HG02852 (cell line): ENCODE measurements at regions not wholly inside any gene's neighbourhood (a gene's known extent, or its start where the extent isn't known, plus 50 kb on each side); places are given as distances from the start of the nearest gene placed in this dataset.

Experiments
- ATAC-seq: cut with Tn5 transposase; IDR thresholded peaks from one replicate; pipeline ENCODE4 v1.9.1; 2021; ENCODE audit warnings: mild to moderate bottlenecking, moderate library complexity; ENCODE audit not compliant: unreplicated experiment

- no peak for ATAC-seq
Measured at GRCh38 chr18:51639541-51639940, 442.1 kb upstream of the MEX3C start.

- no peak for ATAC-seq
Measured at GRCh38 chr18:51643483-51643882, 446.0 kb upstream of the MEX3C start.

DNA sequence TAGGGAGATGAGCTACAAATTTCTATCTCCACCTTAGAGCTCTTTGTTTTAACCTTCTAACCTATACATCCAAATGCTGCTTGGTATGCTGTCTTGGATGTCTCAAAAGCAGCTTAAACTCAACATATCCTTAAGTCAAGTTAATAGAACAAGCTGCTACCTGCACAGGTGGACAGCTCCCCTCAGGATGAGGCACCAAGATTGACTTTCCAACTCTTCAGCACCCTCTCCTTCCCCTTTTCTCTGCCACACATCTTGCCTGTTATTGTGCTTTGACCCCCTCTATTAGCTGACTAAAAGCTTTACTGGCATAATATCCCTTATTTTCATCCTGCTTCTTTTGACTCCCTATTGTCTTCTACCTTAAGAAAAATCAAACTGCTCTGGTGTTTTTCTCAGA, 448.1 kb upstream of the MEX3C start:
- no peak for ATAC-seq

- ATAC-seq: no peak
Measured at GRCh38 chr18:51647346-51647745, 449.9 kb upstream of the MEX3C start.

GRCh38 chr18:51647942-51648341, 450.5 kb upstream of the MEX3C start:
- no peak for ATAC-seq

GRCh38 chr18:51649796-51650195, 452.3 kb upstream of the MEX3C start:
- ATAC-seq: no peak

- no peak for ATAC-seq
Measured at GRCh38 chr18:51651761-51652160, 454.3 kb upstream of the MEX3C start.

GRCh38 chr18:51653507-51654213, 456.2 kb upstream of the MEX3C start:
- ATAC-seq: no peak

- peak; percentile 71 for ATAC-seq
Measured at GRCh38 chr18:51654488-51655326, 457.2 kb upstream of the MEX3C start.

DNA sequence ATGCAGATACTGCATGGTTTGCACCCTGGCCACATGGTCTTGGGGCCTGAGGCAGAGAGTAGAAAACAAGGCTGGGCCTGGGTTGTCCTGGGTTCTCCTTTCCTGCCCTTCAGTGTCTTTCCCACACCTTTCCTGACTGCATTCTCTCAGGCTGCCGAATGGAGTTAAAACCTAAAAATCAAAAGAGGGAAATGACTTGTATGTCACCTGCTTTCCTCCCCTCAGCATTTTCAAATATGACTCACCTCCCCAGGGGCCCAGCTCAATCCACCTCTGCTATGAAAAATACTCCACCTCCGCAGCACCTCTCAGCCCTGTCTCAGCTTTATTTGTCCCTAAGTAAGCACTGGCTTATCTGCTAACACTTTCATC, 457.8 kb upstream of the MEX3C start:
- ATAC-seq: peak; percentile 90

DNA sequence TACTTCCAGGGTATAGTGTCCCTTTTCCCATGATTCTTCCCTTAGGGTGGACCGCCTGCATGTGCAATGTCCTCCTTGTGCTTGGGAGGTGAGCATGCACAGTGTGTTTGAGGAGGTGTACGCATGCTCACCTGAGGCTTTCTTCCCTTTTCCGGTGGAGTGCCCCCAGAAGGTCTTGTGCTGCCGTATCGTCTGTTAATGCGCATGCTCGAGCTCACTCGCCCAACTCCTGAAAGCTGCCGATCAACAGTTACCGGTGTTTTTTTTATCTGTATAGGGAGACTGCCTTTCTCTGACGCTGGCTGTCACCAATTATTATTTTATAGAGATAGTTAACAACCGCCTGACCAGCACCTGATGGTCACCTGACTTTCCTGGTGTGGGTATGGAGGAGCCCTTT, 458.8 kb upstream of the MEX3C start:
- ATAC-seq: no peak

GRCh38 chr18:51658436-51658835, 461.0 kb upstream of the MEX3C start:
- ATAC-seq: no peak

- no peak for ATAC-seq
Measured at GRCh38 chr18:51659781-51660180, 462.3 kb upstream of the MEX3C start.

GRCh38 chr18:51660188-51660715, 462.8 kb upstream of the MEX3C start:
- ATAC-seq: no peak

DNA sequence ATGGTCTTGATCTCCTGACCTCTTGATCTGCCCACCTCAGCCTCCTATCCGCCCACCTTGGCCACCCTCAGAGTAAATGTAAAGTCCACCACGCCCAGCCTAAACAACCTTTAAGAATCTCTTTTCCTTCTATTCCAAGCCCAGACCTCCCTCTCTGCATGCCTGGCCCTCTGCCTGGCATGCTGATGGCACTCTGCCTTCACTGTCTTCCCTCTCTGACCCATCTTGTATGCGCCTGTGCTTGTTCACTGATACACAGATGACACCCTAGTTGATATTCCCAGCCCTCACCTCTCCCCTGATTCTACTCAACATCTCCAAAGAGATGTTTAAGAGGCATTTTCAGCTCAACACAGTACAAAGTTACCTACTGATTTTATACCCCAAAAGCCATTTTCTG, 466.8 kb upstream of the MEX3C start:
- ATAC-seq: no peak

- ATAC-seq: no peak
Measured at GRCh38 chr18:51666763-51667191, 469.3 kb upstream of the MEX3C start.

DNA sequence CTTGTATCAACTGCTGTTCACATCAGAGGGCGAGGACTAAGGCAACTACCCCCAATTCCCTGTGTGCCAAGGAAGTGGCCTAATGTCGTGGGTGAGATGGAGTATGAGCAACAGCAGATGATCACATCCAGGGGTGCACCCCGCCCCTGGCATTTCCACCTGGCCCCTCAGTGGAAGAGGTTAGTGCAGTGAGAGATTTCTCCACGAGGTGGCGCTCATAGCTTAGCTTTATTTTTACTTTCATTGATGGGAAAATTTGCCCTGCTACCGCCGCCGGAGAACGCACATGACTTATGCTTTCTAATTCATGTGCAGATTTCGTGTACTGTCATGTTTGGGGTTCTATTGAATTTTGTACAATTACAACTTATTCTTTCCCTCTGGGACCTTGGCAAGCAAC, 470.6 kb upstream of the MEX3C start:
- ATAC-seq: no peak

GRCh38 chr18:51668607-51669006, 471.1 kb upstream of the MEX3C start:
- ATAC-seq: no peak

- no peak for ATAC-seq
Measured at GRCh38 chr18:51686590-51686989, 489.1 kb upstream of the MEX3C start.

DNA sequence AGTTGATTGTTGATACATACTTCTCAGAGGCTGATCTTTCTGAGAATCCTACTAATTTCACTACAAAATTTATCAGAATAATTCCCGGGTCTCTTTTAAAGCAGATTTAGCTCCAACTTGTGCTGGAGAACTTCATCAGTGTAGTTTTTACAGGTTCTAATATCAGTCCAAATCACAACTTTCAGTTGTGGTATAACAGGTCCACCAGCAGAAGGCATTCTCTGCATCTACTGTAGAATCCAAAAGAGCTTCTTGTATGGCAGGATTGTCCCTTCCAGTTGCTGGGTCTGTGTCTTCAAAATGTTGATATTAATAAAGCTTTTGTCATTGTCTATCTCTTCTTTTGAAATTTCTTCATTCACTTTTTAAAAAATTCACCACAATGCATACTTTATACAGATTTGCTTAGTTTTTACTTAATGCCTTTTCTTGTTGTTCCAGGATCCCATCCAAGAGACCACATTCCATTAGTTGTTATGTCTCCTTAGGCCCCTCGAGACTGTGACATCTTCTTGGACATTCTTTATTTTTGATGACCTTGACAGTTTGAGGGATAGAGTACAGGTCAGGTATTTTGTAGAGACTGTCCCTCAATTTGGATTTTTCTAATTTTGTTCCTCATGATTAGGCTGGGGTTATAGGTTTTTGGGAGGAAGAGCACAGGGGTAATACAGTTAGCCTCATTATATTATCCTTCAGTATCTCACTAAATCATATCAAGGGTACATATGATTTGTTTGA, 490.5 kb upstream of the MEX3C start:
- ATAC-seq: no peak

- no peak for ATAC-seq
Measured at GRCh38 chr18:51692612-51693011, 495.1 kb upstream of the MEX3C start.
